ENCODE measurements at regions not wholly inside any gene's neighbourhood (a gene's known extent, or its start where the extent isn't known, plus 50 kb on each side); places are given as distances from the start of the nearest gene placed in this dataset.

DNA sequence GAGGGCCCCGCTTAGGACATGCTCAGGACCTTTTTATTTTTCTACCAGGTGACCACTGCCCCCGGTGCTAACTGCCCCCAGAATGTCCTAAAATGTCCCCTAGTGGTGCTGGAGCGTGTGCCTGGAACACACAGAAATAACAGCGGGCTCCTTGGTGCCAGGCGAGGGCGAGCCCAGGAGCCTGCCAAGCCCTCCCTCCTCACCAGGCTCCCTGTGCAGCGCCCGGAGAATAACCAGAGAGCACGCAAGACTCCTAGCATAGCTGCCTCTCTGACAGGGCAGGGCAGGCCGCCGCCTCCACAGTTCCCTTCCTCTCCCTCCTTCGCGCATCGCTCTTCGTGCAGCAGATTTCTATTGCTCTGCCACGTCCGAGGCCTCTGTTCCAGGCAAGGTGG is 84.3 kb upstream of the ZNF516 start:
- DNase-seq (ENCODE audit: low spot score) (no peak), ATAC-seq (ENCODE audit: low FRiP score) (no peak)
- TF ChIP-seq CTCF (IDR thresholded peaks at IDR 0.05), result no peak

- DNase-seq (ENCODE audit: low spot score) (no peak), ATAC-seq (ENCODE audit: low FRiP score) (no peak)
- TF ChIP-seq CTCF (IDR thresholded peaks at IDR 0.05), result no peak
Measured at GRCh38 chr18:76578571-76579300, 83.7 kb upstream of the ZNF516 start.

DNA sequence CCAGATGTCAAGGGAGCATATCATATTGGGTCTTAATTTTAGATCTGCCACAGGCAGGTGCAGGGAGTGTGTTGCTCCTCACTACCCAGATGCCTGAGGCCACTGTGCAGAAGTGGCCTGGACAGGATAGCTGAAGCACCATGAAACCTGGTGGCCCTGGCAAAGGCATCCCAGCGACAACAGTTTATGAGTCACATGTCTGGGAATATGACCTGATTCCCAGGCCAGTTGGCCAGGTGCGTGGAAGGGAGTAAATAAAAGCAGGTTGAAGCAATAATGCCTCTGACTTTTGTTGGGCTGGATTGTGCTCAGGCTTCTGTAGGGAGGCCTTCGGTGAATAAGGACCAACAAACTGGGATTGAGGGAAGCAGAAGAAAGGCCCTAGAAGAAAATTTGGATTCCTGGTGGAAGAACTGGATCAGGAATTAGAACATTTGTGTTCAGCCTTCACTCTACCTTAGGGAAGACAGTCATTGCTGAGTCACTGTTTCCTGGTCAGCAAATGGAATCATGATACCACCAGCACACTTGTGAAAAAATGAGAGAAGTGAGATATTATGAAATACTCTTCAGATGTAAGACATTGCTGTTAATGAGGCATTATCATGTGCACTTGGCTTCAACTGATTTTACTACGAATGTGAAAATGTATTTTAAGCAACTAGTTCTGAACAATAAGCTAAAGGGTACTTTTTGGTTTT is 78.4 kb upstream of the ZNF516 start:
- peak; percentile 89 for ATAC-seq (ENCODE audit: low FRiP score)
- DNase-seq (ENCODE audit: low spot score), result no peak
- no peak for TF ChIP-seq CTCF (IDR thresholded peaks at IDR 0.05)

- ATAC-seq (ENCODE audit: low FRiP score), result no peak
- TF ChIP-seq CTCF (IDR thresholded peaks at IDR 0.05), result no peak
- DNase-seq (ENCODE audit: low spot score), result no peak
Measured at GRCh38 chr18:76572518-76573247, 77.6 kb upstream of the ZNF516 start.

- TF ChIP-seq CTCF (IDR thresholded peaks at IDR 0.05), result no peak
- ATAC-seq (ENCODE audit: low FRiP score), result no peak
Measured at GRCh38 chr18:76571689-76572088, 76.6 kb upstream of the ZNF516 start.

GRCh38 chr18:76570856-76571255 is 75.8 kb upstream of the ZNF516 start:
- no peak for TF ChIP-seq CTCF (IDR thresholded peaks at IDR 0.05)
- DNase-seq (ENCODE audit: low spot score) (no peak), ATAC-seq (ENCODE audit: low FRiP score) (no peak)

More at GRCh38 chr18:76571689-76572088, 76.6 kb upstream of the ZNF516 start:
- DNase-seq (ENCODE audit: low spot score), result no peak

Data from omental fat pad (tissue), 3 donors.